HG02970 (cell line): ENCODE measurements at regions not wholly inside any gene's neighbourhood (a gene's known extent, or its start where the extent isn't known, plus 50 kb on each side); places are given as distances from the start of the nearest gene placed in this dataset.
"Not testable (repeated sequence)": the region's sequence is repeated elsewhere in the genome, so short reads cannot be mapped to it uniquely, and the experiment has no call there.

Experiments
- ATAC-seq: cut with Tn5 transposase; IDR thresholded peaks from one replicate; pipeline ENCODE4 v1.9.1; 2021; ENCODE audit warnings: mild to moderate bottlenecking, moderate library complexity, moderate number of reproducible peaks; ENCODE audit not compliant: unreplicated experiment, low FRiP score

DNA sequence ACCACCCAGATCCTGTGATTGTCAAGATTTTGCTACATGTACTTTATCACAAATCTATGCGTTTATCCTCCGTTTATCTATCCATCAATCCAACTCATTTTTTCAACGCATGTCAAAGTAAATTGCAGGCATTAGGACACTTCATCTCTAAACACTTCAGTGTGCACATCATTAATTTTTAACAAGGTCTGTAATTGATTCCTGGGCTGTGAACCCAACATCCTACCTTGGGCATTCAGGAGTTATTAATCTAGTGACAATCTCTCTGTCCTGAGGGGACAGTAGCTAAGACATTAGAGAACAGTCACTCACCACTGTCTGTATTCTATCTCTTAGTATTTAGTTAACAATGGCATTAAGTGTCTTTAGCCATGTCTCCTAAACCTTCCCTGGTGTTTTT, 264.7 kb downstream of the SOX9 start:
- no peak for ATAC-seq

DNA sequence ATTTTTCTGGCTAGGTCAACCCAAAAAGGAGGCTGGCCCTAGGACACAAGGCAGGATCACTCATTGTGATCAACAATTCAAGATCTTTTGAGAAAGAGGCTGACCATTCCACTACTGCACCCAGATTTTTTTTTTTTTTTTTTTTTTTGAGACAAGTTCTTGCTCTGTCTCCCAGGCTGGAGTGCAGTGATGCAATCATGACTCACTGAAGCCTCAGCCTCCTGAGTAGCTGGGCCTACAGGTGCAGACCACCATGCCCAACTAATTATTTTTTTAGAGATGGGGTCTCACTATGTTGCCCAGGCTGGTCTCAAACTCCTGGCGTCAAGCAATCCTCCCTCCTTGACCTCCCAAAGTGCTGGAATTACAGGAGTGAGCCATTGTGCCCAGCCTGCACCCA, 265.4 kb downstream of the SOX9 start:
- not testable (repeated sequence) for ATAC-seq

DNA sequence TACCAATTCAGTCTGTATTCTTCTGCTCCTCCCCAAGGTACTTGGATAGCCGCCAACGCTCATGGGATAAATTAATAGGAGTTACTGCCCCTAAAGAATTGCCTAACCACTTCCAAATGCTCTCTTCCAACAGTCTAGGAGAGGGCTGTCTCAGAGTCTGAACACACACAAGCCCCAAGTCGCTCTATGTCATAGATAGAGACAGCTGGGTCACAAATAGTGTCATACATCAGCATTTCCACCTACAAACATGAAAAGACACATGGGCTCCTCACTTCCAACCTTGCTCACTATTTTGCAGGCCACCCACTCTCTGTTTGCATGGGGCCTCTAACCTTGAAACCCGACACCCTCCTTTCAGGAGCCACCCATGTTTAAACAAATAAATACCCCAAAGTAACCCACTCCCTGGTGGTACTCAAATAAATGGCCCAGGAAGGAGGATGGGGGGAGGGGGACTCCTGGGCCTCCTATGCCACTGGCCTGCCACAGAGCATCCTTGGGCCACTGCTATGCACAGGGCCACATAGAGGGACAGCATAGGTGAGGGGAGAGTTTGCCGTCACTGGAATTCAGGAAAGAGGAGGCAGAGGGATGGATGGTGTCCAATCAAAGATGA, 265.9 kb downstream of the SOX9 start:
- no peak for ATAC-seq

DNA sequence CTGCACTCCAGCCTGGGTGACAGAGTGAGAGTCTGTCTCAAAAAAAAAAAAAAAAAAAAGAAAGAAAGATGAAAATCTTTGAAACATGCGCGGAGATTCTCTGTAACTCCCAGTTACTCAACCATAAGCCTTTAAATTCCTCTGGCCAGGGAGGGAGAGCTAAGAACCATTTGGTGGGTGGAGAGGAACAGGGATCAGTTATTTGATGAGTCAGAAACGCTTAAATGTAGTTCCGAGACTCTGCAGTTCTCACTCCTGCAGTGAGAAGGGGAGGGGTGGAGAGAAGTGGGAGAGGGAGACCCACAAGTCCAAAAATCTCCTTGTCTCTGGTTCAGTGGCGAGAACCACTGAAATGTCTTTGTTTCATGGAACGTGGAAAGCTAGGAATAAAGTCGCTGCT, 266.7 kb downstream of the SOX9 start:
- no peak for ATAC-seq

DNA sequence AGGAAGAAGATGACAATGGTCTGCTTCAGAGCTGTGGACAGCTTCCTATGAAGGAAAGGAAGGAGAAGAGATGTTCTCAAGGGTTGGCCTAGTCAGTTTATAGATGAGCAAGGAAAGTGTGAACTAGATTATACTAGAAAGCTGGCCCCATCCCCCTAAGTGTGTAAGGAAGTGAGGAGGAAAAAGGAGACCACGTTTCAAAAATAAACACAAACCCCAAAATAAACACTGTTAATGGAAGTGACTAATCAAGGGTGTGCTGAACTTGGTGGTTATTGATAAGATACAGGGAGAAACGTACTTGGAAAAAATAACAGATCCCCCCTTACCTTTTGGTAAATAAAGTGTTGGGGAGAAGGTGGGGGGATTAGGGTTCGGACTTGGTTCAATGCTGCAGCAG, 267.1 kb downstream of the SOX9 start:
- ATAC-seq, result no peak

DNA sequence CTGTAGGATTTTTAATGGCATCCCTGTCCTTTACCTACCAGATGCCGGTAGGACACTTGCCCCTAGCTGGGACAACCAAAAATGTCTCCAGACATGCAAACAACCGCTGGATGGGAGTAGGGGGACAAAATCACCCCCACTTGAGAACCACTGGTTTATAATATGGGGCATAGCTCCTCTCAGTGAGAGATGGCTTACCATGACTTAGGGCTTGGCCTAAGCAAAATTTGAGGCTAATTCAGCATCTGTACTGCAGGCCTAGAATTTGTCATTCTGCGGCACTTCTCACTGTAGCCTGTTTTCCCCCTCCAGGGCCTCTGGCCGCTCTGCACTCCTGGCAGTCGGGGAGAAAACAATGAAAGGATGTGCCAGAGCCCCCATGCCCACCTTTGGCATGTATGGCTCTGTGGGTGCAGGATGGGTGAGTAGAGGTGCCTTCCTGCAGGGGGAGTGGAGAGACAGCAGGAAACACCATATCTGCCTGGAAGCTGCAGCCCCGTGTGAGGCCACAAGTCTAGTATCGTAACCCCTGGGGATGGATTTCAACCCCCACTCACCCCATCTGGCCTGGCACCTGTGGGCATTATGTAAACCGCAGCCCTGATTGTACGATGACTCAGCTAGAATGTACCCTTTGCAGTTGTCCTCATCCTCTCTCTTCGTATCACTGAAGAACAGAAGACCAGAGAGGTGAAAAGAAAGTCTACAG, 268.1 kb downstream of the SOX9 start:
- no peak for ATAC-seq

DNA sequence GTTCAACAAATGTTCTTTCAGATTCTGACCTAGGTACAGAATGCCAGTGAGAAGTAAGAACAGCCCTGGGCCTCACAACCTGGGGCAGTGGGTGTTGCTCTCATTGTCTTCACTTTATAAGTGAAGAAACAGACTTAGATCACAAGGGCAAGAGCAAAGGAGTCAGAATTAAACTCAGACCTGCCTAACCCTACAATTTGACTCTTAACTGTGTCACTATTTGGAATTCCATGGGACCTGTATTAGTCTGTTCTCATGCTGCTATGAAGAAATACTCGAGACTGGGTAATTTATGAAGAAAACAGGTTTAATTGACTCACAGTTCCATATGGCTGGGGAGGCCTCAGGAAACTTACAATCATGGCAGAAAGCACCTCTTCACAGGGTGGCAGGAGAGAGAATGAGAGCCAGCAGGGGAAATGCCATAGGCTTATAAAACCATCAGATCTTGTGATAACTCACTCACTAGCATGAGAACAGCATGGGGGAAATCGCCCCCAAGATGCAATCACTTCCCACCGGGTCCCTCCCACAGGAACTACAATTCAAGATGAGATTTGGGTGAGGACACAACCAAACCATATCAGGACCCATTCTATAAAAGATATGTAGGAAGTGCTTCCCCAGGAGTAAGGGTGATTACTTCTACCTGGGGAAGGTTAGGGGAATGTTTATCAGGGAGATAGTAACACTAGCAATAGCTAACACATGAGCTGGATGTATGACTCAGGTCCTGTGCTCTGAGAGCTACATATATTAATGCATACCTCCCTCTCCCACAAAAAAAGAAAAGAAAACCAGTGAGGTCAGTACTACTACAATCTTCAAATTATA, 270.1 kb downstream of the SOX9 start:
- ATAC-seq, result no peak

DNA sequence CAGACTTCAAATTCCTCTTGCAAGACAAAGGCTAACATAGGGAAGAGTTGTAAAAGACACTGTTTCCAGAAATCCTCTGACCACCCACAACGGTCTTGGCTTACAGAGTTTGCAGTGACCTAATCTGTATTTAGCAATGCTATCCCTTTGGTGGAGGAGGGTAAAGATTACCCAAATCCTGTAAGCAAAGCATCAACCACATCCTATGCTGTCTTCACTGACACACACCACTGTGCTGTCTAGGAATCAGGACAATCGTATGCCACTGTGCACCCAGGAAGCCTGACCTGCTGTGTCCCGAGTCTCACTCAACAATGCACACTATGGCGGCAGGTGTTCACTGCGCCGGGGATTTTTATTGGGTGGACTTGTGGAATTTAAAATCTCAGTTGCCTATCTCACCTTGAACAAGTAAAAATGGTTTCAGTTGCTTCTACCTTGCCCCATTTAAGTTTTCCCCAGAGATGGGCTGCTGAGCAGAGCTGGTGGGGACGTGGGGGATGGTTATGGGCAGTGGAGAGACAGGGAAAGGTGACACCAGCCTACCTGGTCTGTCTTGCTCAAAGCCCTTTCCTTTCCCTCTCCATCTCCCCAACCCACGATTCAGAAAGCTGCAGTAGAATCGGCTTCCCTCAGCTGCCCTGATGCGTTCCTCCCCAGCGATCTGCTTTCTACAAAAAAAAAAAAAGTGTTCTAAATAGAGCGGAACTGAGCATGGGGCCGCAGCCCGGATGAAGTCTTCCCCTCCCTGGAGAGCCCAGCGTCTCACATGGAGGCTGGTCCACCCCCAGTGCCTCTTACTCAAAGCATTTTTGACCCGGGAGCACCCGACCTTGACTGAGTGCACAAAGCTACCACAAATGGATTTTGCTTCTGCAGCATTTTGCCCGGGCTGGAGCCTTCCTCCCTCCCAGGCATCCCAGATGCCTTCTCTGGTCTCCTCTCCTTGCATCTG, 271.5 kb downstream of the SOX9 start:
- no peak for ATAC-seq

DNA sequence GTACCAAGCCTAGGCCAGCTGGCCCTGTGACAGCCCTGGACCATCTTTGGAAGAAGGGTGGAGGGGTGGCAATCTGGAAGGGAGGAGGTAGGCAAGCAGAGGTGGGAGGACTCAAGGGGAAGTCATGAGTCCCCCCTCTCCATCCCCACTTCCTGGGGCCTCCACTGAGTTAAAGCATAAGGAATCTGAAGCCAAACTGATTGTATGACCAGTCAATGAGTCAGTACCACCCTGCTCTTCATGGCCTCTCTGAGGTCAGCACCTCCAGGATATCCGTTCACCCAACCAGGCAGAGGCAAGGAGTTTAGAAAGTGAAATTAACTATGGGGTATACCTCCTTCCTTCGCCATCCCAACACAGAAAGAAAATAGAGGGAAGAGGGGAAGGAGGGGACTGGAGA, 272.7 kb downstream of the SOX9 start:
- no peak for ATAC-seq

DNA sequence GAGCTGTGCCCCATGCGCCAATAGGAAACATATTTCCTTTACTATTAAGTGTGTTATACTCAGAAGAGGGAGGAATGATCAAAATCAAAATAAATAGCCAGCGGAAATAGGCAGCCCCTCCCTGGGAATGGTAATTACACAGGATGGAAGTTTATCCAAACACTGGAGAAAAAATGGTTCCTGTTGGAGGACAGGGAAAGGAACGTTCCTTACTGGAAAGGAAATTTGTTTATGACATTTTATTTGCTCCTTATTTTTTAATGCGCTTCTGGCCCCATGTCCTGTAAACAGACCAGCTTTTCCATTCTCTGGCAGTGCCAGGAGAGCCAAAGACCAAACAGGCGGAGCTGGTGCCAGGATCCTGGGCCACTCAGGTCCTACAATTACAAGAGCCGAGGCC, 273.7 kb downstream of the SOX9 start:
- no peak for ATAC-seq

DNA sequence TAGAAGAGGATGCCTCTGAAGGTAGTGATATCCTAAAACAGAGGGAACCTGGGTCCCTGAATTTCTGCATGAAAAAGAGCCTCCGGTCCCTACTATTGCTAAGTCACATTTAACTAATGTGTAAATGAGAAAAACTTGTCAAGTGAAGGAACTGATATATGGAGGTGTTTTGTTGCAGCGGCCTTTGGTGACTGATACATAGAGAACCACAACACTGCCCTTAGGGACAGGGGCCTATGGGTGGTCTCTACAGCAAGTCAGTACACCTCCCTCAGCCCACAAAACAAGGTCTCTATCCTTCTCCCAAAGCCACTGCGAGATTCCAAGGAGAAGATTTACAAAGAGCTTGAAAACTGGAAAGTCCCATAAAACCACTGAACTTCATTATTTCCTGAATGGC, 275.3 kb downstream of the SOX9 start:
- ATAC-seq, result no peak

DNA sequence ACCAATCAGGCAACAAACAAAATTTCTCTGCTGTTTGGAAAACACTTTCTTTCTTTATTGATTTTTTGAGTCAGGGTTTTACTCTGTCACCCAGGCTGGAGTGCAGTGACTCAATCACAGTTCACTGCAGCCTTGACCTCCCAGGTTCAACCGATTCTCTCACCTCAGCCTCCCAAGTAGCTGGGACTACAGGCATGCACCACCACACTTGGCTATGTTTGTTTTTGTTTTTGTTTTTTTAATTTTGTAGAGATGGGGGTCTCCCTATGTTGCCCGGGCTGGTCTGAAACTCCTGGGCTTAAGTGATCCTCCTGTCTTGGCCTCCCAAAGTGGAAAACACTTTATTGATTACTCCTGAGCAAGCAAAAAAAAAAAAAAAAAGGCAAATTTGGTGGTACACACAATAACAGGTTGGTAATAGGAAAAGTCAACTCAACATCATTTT, 276.4 kb downstream of the SOX9 start:
- ATAC-seq, result no peak

DNA sequence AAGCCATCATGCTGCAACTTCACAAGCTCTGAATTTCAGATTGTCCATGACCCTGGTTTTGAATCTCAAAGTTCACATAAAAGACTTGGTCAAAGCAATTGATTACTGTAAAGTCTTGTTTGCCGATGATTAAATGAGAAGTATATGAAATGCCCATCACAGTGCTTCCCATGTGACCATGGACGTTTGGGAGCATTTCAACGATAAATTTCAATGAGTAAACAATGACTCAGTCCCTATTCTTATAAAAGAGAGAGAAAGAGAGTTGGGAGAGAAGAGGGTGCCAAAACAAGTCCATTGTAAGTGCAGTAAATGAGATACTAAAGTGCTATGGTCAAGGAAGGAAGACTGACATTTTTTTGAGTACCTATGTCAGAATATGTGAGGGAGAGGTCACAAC, 276.9 kb downstream of the SOX9 start:
- no peak for ATAC-seq

DNA sequence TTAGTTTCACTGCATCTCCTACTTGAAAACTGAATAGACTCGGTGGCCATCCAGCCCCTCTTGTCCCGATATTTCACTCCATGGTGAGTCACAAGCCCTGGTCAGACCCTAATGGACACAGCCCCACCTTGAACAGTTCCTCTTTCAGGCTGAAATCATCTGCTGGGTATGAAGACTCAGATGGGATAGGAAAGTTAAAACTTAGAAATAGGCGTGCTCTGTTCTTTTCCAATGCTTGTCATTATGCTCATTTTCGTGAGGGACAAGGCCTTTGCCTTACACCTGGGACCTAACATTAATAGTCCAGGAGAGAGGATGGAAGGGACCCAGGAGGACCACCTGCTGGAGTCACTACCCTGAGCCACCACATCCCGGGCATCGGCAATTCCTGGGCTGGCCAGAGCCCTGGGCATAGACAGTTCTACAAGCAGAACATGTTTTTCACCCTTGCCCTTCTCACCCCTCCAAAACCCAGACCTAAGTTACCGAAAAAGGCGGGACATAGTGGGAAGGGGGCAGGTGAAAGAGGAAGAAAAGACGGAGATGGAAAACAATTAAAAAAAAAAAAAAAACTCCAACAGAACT, 278.3 kb downstream of the SOX9 start:
- no peak for ATAC-seq

DNA sequence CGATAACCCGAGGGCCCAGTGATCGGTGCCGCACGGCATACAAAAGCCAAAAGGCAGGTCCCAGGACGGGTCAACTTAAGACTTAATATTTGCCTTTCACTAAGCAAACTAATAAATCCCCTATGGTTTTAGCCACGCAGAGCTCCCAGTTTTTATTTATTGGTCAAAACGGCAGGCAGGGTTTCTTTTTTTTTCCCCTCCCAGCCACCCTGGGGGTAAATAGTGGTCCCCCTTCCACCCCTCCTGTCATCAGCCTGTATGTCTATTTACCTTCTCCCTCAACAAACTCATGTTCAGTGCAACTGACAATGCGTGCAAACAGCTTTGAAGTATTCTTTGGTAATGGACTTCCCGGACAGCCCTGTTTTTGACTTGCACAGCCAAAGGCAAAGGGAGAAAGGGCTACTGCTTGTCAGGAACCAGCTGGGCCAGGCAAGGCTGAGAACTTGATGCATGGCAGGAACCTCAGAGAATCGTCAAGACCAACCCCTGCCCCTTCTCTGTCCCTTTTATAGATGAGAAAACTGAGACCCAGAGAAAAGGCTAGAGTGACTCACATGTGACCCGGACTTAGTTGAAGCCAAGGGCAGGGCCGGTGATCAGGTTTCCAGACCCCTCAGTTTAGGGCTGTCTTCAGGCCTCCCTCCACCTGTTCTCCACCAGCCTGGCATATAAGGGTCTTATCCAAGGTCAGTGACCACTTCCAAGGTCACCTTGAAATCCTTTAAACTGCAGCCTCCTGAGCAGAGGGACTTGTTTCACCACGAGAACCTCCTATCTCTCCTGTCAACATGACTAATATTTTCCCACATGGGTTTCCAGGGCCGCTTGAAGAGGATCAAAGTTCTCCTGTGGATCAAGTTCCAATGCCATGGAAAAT, 279.0 kb downstream of the SOX9 start:
- no peak for ATAC-seq

DNA sequence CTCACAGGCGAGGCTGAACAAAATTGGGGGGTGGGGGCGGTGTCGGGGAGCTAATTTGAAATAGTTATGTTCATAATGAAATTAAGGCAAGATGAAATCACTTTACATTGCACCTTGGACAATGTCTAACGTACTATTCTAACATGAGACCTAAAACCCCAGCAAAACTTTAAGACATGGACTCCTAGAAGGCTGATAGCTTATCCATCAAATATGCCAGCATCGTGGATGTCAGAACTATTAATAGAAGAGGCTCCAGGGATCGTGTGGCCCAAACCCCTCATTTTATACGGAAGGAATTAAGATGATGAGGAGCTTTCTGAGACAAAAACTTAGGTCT, 279.6 kb downstream of the SOX9 start:
- no peak for ATAC-seq

DNA sequence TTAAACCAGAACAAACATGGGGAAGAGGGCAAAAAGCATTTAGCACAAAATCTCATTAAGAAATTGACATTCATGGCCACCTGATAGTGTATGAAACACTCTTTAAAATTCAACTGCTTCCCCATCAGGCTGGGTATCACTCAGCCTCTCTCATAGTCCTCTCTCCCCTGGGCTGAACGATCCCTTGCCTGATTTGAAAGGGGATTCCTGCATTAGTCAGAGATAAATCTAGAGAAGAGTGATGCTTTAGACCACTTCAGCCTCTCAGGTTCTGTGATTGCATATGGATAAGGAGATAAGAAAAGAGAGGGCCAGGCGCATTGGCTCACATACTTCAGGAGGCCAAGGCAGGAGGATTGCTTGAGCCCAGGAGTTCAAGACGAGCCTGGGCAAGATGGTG, 280.0 kb downstream of the SOX9 start:
- ATAC-seq, result no peak

DNA sequence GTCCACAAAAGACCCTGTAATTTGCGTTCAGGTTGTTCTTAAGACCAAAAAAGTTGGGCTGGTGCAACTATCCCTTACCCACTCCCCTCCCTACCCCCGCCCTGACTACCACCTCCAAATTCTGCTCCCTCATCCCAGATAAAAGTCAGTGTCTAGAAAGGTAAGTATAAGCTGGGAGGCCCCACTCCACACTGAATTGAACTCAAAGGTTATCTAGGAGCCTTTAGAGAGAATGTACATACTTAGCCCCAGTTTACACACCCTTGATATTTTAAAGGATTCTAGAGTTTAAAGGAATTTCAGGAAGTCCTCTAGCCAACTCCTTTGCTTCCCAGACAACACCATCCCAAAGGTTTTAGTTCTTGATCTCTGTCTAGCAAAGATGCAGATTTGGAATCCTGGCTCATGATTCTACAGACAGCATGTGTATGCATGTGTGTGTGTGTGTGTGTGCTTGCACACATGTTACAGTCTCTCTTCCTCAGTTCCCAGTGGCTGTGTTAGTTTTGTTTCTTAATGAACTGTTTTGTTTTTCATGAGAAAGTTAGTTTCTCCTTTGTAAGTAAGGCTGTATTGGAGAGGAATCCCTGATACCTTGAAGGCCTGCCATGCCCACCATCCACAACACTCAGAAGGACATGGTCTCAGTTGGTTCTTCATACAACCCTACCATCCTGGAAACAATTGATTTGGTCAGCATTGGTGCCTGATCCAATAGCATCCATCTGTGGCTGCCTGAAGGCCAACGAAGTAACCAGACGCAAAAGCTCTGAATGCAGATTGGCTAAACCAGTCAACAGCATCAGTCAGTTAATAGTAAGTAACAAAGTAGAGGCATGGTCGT, 281.3 kb downstream of the SOX9 start:
- no peak for ATAC-seq
